ENCODE measurements at regions not wholly inside any gene's neighbourhood (a gene's known extent, or its start where the extent isn't known, plus 50 kb on each side); places are given as distances from the start of the nearest gene placed in this dataset.
"Not testable (repeated sequence)": the region's sequence is repeated elsewhere in the genome, so short reads cannot be mapped to it uniquely, and the experiment has no call there.

DNA sequence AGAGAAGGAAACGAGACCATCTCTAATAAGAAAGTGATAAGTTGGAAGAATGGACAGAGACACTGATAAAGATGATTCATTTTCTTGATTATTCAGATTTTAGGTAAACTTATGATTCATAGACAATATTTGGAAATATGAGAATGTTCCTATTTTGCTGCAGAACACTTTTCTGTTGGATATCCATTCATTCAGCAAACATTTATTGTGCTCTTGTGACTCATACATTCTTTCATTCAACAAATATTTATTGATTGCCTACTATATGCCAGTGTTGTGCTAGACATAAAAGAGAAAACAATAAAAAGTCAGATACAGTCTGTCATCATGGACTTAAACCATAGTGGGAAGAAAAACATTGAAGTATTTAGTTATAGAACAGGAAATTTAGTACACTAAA is 1232.0 kb downstream of the STIM2 start:
- DNase-seq (ENCODE audit: low read depth), result peak; percentile 10

DNA sequence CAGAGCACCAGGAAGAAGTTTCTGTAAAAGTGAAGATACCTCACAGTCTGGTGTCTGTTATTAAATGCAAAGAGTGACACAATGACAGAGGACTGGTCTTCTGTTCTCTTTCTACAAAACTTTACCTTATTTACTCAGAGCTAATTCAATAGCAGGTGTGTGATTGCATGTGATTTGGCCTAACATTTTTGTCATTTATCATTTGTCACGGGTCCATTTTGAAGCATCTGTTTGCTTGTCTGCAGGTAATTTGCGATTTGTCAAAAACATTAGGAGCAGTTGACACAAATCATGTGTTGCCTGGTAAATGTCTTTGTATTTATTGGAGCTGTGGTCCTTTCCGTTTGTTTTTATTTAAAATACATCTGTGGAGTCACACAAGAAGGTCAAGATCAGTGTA is 1232.4 kb downstream of the STIM2 start:
- no peak for DNase-seq (ENCODE audit: low read depth)

DNA sequence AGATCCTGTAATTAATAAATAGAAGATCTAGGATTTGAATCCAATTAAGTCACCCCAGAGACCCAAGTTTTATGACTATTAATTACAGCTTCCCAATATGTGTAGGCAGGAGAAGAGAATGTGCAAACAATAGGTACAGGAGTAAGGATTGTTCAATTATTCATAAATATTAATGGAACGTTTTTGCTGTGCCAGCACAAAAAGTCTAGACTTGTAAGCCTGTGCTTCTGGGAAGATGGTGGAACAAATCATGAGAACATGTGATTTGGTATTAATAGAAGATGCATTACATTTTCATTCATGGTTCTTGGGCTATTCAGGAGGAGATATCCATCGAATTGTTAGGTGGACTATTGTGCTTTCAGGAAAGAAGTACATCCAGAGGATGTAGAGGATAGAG is 1240.9 kb downstream of the STIM2 start:
- DNase-seq (ENCODE audit: low read depth), result no peak

DNA sequence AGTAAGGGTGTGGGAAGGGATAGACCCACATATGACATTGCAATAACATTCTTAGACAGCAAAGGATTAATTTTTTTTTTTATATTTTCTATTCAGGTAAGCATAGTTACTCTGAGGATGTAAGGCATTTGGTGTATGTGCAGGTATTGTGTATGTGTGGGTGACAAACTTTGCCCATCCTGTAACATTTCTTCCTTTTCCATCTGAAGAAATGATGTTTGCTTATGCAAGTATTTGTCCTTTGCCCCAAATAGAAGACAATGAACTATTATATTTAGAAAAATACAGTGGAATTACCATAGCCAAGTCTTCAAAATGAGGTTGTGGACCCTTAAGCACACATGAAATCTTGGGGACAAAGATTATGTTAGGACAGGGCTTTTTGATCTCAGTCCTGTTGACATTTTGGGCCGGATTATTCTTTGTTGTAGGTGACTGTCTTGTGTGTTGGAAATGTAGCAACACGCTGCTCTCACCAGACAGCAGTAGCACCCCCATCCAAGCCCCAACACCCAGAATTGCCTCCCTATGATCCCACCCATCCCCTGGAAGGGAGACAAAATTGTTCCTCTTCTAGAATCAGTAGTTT is 1244.7 kb downstream of the STIM2 start:
- no peak for DNase-seq (ENCODE audit: low read depth)

DNA sequence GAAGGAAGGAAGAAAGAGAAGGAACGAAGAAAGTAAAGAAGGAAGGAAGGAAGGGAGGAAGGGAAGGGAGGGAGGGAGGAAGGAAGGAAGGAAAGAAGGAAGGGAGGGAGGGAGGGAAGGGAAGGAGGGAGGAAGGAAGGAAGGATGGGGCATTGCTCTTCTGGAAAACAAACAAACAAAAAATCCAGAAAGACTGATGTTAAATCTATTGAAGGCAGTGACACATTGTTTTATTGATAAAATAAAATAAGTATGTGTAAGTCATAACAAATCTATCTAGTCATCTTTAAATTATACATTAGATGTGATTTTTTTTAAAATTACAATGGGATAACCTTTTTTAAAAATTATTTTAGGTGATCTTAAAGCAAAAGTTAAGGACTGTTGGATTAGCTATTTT is 1245.5 kb downstream of the STIM2 start:
- DNase-seq (ENCODE audit: low read depth), result no peak

DNA sequence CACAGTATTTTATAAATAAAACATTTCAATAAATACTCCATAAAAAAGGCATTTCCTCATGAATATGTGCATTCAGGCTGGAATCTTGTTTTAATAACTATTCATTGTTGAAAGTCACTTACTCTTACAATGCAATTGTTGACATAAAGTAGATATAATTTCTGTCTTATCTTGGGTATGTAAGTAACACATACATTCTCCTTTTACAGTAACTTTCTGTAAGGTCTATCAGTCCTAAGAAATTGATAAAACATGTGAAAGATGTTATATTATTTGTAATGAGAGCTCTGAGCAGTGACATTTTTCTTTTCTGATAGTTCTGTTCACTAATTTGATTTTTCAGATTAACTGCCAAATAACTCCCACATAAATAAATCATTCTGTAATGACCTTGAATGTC is 1249.2 kb downstream of the STIM2 start:
- no peak for DNase-seq (ENCODE audit: low read depth)

DNA sequence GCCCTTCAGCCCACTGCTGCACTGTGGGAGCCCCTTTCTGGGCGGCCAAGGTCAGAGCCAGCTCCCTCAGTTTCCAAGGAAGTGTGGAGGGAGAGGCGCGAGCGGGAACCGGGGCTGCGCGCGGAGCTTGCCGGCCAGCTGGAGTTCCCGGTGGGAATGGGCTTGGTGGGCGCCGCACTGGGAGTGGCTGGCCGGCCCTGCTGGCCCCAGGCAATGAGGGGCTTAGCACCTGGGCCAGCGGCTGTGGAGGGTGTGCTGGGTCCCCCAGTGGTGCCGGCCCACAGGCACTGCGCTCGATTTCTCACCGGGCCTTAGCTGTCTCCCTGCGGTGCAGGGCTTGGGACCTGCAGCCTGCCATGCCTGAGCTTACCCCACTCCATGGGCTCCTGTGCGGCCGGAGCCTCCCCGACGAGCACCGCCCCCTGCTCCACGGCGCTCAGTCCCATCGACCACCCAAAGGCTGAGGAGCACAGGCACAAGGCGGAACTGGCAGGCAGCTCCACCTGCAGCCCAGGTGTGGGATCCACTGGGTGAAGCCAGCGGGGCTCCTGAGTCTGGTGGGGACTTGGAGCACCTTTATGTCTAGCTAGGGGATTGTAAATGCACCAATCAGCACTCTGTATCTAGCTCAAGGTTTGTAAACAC is 1252.2 kb downstream of the STIM2 start:
- not testable (repeated sequence) for DNase-seq (ENCODE audit: low read depth)

DNA sequence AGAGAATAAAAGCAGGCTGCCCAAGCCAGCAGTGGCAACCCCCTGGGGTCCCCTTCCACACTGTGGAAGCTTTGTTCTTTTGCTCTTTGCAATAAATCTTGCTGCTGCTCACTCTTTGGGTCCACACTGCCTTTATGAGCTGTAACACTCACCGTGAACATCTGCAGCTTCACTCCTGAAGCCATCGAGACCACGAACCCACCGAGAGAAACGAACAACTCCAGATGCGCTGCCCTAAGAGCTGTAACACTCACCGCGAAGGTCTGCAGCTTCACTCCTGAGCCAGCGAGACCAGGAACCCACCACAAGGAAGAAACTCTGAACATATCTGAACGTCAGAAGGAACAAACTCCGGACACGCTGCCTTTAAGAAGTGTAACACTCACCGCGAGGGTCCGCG is 1252.9 kb downstream of the STIM2 start:
- DNase-seq (ENCODE audit: low read depth), result not testable (repeated sequence)

DNA sequence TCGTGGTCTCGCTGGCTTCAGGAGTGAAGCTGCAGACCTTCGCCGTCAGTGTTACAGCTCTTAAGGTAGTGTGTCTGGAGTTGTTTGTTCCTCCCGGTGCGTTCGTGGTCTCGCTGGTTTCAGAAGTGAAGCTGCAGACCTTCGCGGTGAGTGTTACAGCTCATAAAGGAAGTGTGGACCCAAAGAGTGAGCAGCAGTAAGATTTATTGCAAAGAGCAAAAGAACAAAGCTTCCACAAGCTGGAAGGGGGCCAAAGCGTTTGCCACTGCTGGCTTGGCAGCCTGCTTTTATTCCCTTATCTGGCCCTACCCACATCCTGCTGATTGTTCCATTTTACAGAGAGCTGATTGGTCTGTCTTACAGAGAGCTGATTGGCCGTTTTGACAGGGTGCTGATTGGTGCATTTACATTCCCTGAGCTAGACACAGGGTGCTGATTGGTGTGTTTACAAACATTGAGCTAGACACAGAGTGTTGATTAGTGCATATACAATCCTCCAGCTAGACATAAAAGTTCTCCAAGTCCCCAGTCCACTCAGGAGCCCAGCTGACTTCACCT is 1256.0 kb downstream of the STIM2 start:
- not testable (repeated sequence) for DNase-seq (ENCODE audit: low read depth)

DNA sequence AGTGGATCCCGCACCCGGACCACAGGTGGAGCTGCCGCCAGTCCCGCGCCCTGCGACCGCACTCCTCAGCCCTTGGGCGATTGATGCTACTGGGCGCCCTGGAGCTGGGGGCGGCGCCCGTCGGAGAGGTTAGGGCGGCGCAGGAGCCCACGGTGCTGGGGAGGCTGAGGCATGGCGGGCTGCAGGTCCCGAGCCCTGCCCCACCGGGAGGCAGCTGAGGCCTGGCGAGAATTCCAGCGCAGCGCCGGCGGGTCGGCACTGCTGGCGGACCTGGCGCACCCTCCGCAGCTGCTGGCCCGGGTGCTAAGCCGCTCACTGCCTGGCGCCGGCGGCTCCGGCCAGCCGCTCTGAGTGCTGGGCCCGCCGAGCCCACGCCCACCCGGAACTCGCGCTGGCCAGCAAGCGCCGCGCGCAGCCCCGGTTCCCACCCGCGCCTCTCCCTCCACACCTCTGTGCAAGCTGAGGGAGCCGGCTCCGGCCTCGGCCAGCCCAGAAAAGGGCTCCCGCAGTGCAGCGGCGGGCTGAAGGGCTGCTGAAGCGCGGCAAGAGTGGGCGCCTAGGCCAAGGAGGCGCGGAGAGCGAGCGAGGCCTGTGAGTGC is 1256.5 kb downstream of the STIM2 start:
- DNase-seq (ENCODE audit: low read depth), result no peak

DNA sequence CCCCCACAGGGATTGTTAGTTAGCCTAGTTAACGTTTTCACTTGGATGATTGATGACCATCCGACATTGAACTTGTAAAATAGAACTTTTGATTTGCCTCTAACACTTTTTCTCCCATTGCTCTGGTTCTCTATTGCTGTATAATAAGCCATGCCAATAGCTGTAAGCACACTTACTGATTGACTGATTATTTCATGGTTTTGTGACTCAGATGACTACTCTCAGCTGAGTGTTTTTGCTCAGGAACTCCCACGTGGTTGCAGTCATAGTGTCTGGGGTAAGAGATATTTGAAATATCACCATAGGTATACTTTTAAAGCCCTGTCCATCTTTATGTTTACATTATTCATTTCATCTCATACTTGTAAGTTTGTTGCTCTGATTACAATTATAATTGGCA is 1285.5 kb downstream of the STIM2 start:
- no peak for DNase-seq (ENCODE audit: low read depth)

DNA sequence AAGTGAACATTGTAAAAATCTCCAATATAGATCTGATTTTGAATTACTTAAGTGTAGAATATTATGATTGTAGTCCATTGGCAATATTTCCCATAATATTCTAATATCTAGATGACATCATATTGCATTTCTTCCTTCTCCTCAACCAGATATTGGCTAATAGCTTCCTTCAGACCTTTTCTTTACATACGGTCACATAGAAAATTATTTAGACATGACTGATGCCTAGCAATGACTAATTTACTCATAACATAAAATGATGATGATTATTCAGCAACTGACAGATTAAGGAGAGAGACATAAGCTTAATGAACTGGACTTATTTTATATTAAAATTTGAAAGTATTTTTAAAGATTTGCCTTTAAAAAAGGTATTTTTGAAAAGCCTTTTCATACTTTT is 1287.6 kb downstream of the STIM2 start:
- DNase-seq (ENCODE audit: low read depth), result no peak

DNA sequence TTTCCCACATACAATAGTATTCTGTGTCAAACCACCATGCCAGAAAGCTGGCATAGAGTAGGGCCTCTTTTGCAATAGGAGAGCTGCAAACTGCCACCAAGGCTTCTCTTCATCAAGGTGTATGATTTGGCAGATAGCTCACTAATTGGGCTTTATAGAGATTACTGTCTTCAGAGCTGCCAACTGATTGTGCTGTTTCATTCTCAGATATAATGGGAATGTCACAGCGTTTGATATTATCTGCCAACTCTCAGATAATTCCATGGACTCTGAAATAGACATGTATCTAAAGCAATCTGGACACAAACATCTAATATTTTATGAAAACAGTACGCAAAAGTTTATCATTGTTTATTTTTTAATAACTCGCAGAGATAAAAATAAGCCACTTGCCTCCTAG is 1289.1 kb downstream of the STIM2 start:
- DNase-seq (ENCODE audit: low read depth), result no peak

DNA sequence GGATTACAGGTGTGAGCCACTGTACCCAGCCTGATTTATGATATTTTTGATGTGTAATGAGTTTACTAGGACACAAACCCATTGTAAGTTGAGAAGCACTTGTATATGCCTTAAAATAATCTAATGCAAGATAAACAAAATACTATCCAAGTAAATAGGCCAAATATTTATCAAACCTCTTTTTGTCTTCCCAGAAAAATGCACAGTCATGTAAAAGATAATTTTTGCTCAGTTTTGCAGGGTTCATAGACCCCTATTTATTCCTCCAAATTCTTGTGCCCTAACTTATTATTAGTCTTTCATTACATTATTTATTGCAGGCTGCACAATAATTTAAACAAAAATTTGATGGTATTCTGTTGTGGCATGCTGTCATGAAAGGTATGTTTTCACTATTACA is 1290.7 kb downstream of the STIM2 start:
- DNase-seq (ENCODE audit: low read depth), result no peak

DNA sequence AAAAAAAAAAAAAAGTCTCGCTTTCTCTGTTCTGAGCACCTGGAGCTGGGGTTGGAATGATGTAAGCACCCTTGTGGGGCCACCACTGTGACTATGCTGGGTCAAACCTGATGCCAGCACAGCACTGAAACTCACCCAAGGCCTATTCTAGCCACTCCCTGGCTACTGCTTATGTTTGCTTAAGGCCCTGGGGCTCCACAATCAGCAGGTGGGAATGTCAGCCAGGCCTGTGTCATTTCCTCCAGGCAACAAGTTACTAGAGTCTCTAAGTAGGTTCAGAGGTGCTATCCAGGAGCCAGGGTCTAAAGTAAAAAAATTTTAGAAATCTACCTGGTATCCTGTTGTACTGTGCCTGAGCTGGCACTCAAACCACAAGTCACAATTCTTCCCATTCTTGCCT is 1306.8 kb downstream of the STIM2 start:
- no peak for DNase-seq (ENCODE audit: low read depth)

DNA sequence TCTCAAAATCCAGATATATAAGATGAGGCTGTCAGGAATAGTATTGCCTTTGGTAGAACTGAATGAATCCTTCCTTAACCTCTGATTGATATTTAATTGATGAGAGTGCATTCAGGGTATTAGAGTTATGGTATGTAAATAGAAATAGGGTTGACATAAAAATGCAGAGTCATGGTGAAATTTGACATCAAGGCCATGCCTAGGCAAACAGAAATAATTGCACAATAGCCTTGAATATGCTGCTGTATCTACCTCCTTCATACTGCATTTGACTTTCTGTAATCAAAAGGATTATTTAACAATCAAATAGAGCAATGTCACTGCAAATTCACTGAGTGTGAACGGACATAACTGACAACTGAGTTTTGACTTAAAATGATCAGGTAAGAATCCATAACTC is 1316.3 kb downstream of the STIM2 start:
- no peak for DNase-seq (ENCODE audit: low read depth)

DNA sequence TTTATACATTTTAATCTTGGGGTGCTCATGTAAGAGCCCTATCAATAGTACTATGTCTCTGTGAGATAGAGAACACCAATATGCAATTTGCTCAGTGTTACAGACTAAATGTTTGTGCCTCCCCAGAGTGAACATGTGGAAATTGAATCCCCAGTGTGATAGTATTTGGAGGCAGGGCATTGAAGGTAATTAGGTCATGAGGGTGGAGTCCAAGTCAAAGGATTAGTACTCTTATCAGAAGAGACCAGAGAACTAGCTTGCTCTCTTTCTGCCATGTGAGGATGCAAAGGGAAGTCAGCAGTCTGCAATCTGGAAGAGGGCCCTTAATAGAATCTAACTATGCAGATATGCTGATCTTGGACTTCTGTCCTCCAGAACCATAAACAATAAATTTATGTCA is 1317.0 kb downstream of the STIM2 start:
- no peak for DNase-seq (ENCODE audit: low read depth)

DNA sequence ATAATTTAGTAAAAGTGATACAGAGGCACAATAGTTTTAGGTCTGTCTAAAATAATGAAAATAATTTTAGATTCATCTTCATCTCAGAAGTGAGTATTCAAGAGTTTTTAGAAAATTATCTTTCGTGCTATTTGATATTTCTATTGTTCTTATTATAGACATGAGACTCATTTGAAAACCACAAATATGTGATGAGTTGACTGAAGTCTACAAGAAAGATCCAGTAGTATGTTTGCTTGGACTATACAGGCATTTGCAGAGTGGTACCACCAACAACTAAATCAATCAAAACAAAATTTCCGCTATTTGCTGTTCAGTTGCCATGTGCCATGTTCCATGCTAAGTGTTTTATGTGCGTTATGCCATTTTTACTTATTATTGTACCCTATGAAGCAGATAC is 1318.5 kb downstream of the STIM2 start:
- DNase-seq (ENCODE audit: low read depth), result no peak

DNA sequence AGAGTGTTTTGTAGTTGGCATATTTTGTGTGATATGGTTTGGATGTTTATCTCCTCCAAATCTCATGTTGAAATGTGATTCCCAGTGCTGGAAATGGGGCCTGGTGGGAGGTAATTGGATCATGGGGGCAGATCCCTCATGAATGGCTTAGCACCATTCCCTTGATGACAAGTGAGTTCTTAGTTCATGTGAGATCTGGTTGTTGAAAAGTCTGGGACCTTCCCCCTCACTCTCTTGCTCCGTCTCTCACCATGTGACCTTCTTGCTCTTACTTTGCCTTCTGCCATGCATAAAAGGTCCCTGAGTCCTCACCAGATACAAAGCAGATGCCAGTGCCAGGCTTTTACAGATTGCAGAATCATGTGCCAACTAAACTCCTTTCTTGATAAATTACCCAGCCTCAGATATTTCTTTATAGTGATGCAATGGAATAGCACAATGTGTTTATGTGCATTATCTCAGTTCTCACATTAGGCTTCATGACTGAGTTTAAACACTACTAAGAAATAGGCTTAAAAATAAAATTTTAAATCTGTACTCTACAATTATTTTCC is 1348.8 kb downstream of the STIM2 start:
- DNase-seq (ENCODE audit: low read depth), result no peak

DNA sequence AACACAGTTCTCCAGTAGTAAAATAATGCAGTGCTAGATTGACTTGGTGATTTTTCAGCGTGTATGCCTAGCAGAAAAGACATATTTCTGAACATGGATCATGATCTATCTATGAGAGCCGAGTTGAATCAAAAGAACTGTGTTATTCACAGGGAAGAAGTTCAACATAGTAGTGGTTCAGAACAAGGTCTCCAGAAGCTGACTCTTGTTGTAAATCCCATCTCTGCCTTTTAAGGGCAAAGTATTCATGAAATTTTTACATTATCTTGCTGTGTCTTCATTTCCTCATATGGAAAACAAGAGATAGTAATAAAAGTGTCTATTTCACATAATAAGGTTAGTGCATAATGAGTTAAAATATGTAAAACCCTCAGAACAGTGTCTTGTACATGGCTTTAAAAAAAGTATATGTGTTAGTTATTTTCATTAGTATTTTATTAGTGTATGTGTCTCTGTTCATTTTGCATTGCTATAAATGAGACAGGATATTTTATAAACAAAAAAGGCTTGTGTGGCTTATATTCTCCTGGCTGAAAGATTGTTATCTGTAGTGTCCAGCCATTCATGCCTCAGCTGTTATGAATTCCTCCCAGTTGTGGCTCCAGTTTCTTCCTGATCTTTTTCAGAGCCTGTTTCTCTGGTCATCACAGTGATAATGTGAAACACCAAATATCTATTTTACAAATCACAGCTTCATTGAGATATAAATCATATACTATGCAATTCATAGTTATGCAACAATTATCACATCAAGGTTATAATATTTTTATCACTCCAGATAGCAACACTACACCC is 1351.2 kb downstream of the STIM2 start:
- no peak for DNase-seq (ENCODE audit: low read depth)

DNA sequence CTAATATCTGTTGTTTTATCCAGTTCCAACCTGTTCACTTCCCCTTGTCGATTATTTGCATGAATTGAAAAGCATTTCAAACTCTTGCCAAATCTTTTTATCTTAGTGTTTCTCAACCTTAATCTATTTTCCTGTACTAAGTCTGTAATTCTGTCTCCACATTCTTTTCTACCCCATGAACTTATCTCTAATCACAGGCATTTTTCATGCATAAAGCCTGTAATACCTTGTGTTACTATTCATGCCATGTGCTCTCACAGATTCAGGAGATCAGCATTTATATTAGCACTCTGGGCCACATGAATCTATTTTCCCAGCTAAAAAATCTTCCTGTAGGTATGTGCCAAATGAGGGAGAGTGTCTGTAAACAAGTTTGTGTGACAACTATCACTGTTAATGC is 1360.9 kb downstream of the STIM2 start:
- DNase-seq (ENCODE audit: low read depth), result no peak

DNA sequence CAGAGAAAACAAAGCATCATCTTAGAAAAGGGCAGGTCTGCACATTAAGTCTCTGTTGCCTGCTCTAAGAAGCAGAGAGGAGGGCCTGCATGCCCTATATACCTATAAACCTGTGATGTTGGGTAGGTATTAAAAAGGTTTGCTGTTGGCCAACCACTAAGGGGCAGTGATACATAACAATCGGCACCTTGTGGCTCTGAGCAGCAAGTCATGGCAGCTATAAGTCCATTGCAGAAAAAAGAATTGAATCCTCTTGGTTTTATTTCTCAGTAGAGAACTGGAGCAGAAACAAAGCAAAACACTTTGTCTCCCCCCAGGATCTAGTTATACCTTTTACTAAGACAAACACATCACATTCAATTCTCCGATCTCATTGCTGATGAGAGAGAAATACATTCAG is 1364.4 kb downstream of the STIM2 start:
- no peak for DNase-seq (ENCODE audit: low read depth)

All from HS-5 (cell line).